NAMALWA (cell line): ENCODE measurements at regions not wholly inside any gene's neighbourhood (a gene's known extent, or its start where the extent isn't known, plus 50 kb on each side); places are given as distances from the start of the nearest gene placed in this dataset.
"Not testable (repeated sequence)": the region's sequence is repeated elsewhere in the genome, so short reads cannot be mapped to it uniquely, and the experiment has no call there.

ENCODE experiments used
- DNase-seq: peaks from one replicate; pipeline ENCODE4 v3.0.0-alpha.2; 2015; ENCODE audit warnings: low spot score

GRCh38 chr7:85423209-85423895 is 236.5 kb upstream of the SEMA3D start:
- no peak for DNase-seq

GRCh38 chr7:85415743-85416142 is 228.9 kb upstream of the SEMA3D start:
- DNase-seq: no peak

- DNase-seq: no peak
These were observed 226.9 kb upstream of the SEMA3D start for GRCh38 chr7:85413718-85414117.

GRCh38 chr7:85412912-85413311 is 226.1 kb upstream of the SEMA3D start:
- no peak for DNase-seq

GRCh38 chr7:85407391-85407790 is 220.5 kb upstream of the SEMA3D start:
- no peak for DNase-seq

GRCh38 chr7:85405016-85405902 is 218.4 kb upstream of the SEMA3D start:
- DNase-seq: no peak

- DNase-seq: no peak
These were observed 209.8 kb upstream of the SEMA3D start for GRCh38 chr7:85396676-85397075.

- no peak for DNase-seq
These were observed 205.9 kb upstream of the SEMA3D start for GRCh38 chr7:85392789-85393188.

GRCh38 chr7:85392326-85392725 is 205.5 kb upstream of the SEMA3D start:
- no peak for DNase-seq

GRCh38 chr7:85386460-85386859 is 199.6 kb upstream of the SEMA3D start:
- no peak for DNase-seq

GRCh38 chr7:85384392-85384791 is 197.5 kb upstream of the SEMA3D start:
- no peak for DNase-seq

GRCh38 chr7:85381212-85381611 is 194.4 kb upstream of the SEMA3D start:
- DNase-seq: no peak

GRCh38 chr7:85376589-85376988 is 189.7 kb upstream of the SEMA3D start:
- DNase-seq: no peak

GRCh38 chr7:85356916-85357315 is 170.1 kb upstream of the SEMA3D start:
- no peak for DNase-seq

GRCh38 chr7:85343484-85343883 is 156.6 kb upstream of the SEMA3D start:
- DNase-seq: no peak

GRCh38 chr7:85342781-85343180 is 155.9 kb upstream of the SEMA3D start:
- no peak for DNase-seq

- DNase-seq: no peak
These were observed 155.1 kb upstream of the SEMA3D start for GRCh38 chr7:85341973-85342372.

- DNase-seq: no peak
These were observed 154.3 kb upstream of the SEMA3D start for GRCh38 chr7:85341121-85341520.

- no peak for DNase-seq
These were observed 149.2 kb upstream of the SEMA3D start for GRCh38 chr7:85336086-85336485.

GRCh38 chr7:85335113-85335512 is 148.3 kb upstream of the SEMA3D start:
- not testable (repeated sequence) for DNase-seq

GRCh38 chr7:85328456-85328998 is 141.7 kb upstream of the SEMA3D start:
- no peak for DNase-seq

- DNase-seq: no peak
These were observed 137.4 kb upstream of the SEMA3D start for GRCh38 chr7:85324145-85324799.

GRCh38 chr7:85322252-85322651 is 135.4 kb upstream of the SEMA3D start:
- DNase-seq: no peak
